ENCODE measurements at regions not wholly inside any gene's neighbourhood (a gene's known extent, or its start where the extent isn't known, plus 50 kb on each side); places are given as distances from the start of the nearest gene placed in this dataset.

- Histone ChIP-seq H3K4me3 (ENCODE audit: low read depth, low read length) (no peak overlapping the region), H3K36me3 (ENCODE audit: control insufficient read depth, insufficient read depth, low read length) (no peaks in the 10 kb centered on the region), H3K27me3 (ENCODE audit: control insufficient read depth, insufficient read depth, low read length) (no peaks in the 10 kb centered on the region)
- no peak for TF ChIP-seq CTCF (IDR thresholded peaks at IDR 0.05; ENCODE audit: insufficient read depth, low read depth, low read length)
- no peak for DNase-seq (ENCODE audit: low read depth)
- ChIA-PET POLR2A (no interaction called here), CTCF (no interaction called here)
Measured at GRCh38 chr11:103690356-103690755, 346.1 kb upstream of the DDI1 start.

- POLR2A ChIA-PET, result no interaction called here
- H3K36me3 ChIP-seq (ENCODE audit: control insufficient read depth, insufficient read depth, low read length), result no peaks in the 10 kb centered on the region
- CTCF ChIA-PET, result no interaction called here
- no peak overlapping the region for H3K4me3 ChIP-seq (ENCODE audit: low read depth, low read length)
- no peak for TF ChIP-seq CTCF (IDR thresholded peaks at IDR 0.05; ENCODE audit: insufficient read depth, low read depth, low read length)
- H3K27me3 ChIP-seq (ENCODE audit: control insufficient read depth, insufficient read depth, low read length), result no peaks in the 10 kb centered on the region
- no peak for DNase-seq (ENCODE audit: low read depth)
Measured at GRCh38 chr11:103696123-103696522, 340.3 kb upstream of the DDI1 start.

GRCh38 chr11:103699216-103699615, 337.2 kb upstream of the DDI1 start:
- no peaks in the 10 kb centered on the region for H3K27me3 ChIP-seq (ENCODE audit: control insufficient read depth, insufficient read depth, low read length)
- ChIA-PET POLR2A (no interaction called here), CTCF (interaction anchor here (1.3 to 2.0 kb wide), 3 partner anchors 11 to 99 kb away, joined by 3 to 7 read pairs (median 4); no protein-coding TSS in a partner anchor)
- H3K36me3 ChIP-seq (ENCODE audit: control insufficient read depth, insufficient read depth, low read length), result no peaks in the 10 kb centered on the region
- TF ChIP-seq CTCF (IDR thresholded peaks at IDR 0.05; ENCODE audit: insufficient read depth, low read depth, low read length), result no peak
- H3K4me3 ChIP-seq (ENCODE audit: low read depth, low read length), result no peak overlapping the region
- DNase-seq (ENCODE audit: low read depth), result no peak

- H3K36me3 ChIP-seq (ENCODE audit: control insufficient read depth, insufficient read depth, low read length), result no peaks in the 10 kb centered on the region
- no peaks in the 10 kb centered on the region for H3K27me3 ChIP-seq (ENCODE audit: control insufficient read depth, insufficient read depth, low read length)
- POLR2A ChIA-PET, result interaction anchor here (0.6 kb wide), 1 partner anchor 260 kb away, joined by 5 read pairs; no protein-coding TSS in a partner anchor
- TF ChIP-seq CTCF (IDR thresholded peaks at IDR 0.05; ENCODE audit: insufficient read depth, low read depth, low read length), result no peak
- CTCF ChIA-PET, result interaction anchor here (1.3 to 2.0 kb wide), 3 partner anchors 11 to 98 kb away, joined by 3 to 7 read pairs (median 4); no protein-coding TSS in a partner anchor
- no peak for DNase-seq (ENCODE audit: low read depth)
- H3K4me3 ChIP-seq (ENCODE audit: low read depth, low read length), result no peak overlapping the region
Measured at GRCh38 chr11:103699656-103700055, 336.8 kb upstream of the DDI1 start.

GRCh38 chr11:103700622-103701021, 335.8 kb upstream of the DDI1 start:
- H3K27me3 ChIP-seq (ENCODE audit: control insufficient read depth, insufficient read depth, low read length), result no peaks in the 10 kb centered on the region
- peak; percentile 86 for DNase-seq (ENCODE audit: low read depth)
- CTCF ChIA-PET, result interaction anchor here (0.5 to 2.0 kb wide), 2 partner anchors 18 to 517 kb away, joined by 3 to 7 read pairs; no protein-coding TSS in a partner anchor
- TF ChIP-seq CTCF (IDR thresholded peaks at IDR 0.05; ENCODE audit: insufficient read depth, low read depth, low read length), result no peak
- POLR2A ChIA-PET, result no interaction called here
- H3K4me3 ChIP-seq (ENCODE audit: low read depth, low read length), result no peak overlapping the region
- no peaks in the 10 kb centered on the region for H3K36me3 ChIP-seq (ENCODE audit: control insufficient read depth, insufficient read depth, low read length)
